ENCODE measurements at regions not wholly inside any gene's neighbourhood (a gene's known extent, or its start where the extent isn't known, plus 50 kb on each side); places are given as distances from the start of the nearest gene placed in this dataset.

- no peak for TF ChIP-seq CTCF (IDR thresholded peaks at IDR 0.05)
- TF ChIP-seq POLR2AphosphoS5 (IDR thresholded peaks at IDR 0.05; ENCODE audit: insufficient read depth in 1 of 2, low read depth in 1 of 2) = no peak
- TF ChIP-seq POLR2A (IDR thresholded peaks at IDR 0.05) = no peak
Observed at GRCh38 chr1:244920911-244921761, 56.8 kb upstream of the HNRNPU start.
